H9 (cell line): ENCODE measurements at regions not wholly inside any gene's neighbourhood (a gene's known extent, or its start where the extent isn't known, plus 50 kb on each side); places are given as distances from the start of the nearest gene placed in this dataset.

Experiments
- DNase-seq: peaks from one replicate; pipeline ENCODE4 v3.0.0-alpha.2; 2017
- H2AFZ ChIP-seq: one replicate; pipeline ENCODE4 v1.6.1; 2013; ENCODE audit warnings: mild to moderate bottlenecking, low read length, control low read depth, moderate library complexity
- H2AK5ac ChIP-seq: 2 replicates; pipeline ENCODE4 v1.6.1; 2013; ENCODE audit warnings: low read length, control low read depth, mixed read lengths; ENCODE audit not compliant: insufficient read length
- H2BK120ac ChIP-seq: one replicate; pipeline ENCODE4 v1.6.1; 2013; ENCODE audit warnings: low read depth, mild to moderate bottlenecking, low read length, control low read depth, inconsistent platforms; ENCODE audit not compliant: poor library complexity, severe bottlenecking
- H2BK12ac ChIP-seq: 2 replicates; pipeline ENCODE4 v1.6.1; 2013; ENCODE audit warnings: low read length, control low read depth, mixed read lengths, low read depth; ENCODE audit not compliant: insufficient read length
- H2BK15ac ChIP-seq: 2 replicates; pipeline ENCODE4 v1.6.1; 2013; ENCODE audit warnings: low read depth, low read length, control low read depth
- H2BK20ac ChIP-seq: one replicate; pipeline ENCODE4 v1.6.1; 2013; ENCODE audit warnings: low read depth, mild to moderate bottlenecking, low read length, control low read depth, inconsistent platforms; ENCODE audit not compliant: poor library complexity, severe bottlenecking
- H2BK5ac ChIP-seq: 2 replicates; pipeline ENCODE4 v1.6.1; 2013; ENCODE audit warnings: low read length, control low read depth, mixed read lengths; ENCODE audit not compliant: insufficient read length
- H3K14ac ChIP-seq: 2 replicates; pipeline ENCODE4 v1.6.1; 2013; ENCODE audit warnings: low read length, control low read depth; ENCODE audit not compliant: insufficient read depth
- H3K18ac ChIP-seq: 2 replicates; pipeline ENCODE4 v1.6.1; 2013; ENCODE audit warnings: low read depth, mild to moderate bottlenecking, mixed read lengths, low read length, control low read depth; ENCODE audit not compliant: insufficient read length
- H3K23ac ChIP-seq: 2 replicates; pipeline ENCODE4 v1.6.1; 2013; ENCODE audit warnings: low read length, control low read depth, mixed read lengths, low read depth; ENCODE audit not compliant: insufficient read length
- H3K23me2 ChIP-seq: 2 replicates; pipeline ENCODE4 v1.6.1; 2013; ENCODE audit warnings: low read depth, mild to moderate bottlenecking, mixed read lengths, low read length, control low read depth; ENCODE audit not compliant: insufficient read length, poor library complexity, severe bottlenecking
- H3K27ac ChIP-seq: 2 replicates; pipeline ENCODE4 v1.5.1; 2013; ENCODE audit warnings: low read length, control low read depth, mixed read lengths, low read depth; ENCODE audit not compliant: insufficient read length
- H3K27me3 ChIP-seq: 2 replicates; pipeline ENCODE4 v1.6.1; 2013; ENCODE audit warnings: low read length, control low read depth, inconsistent platforms; ENCODE audit not compliant: insufficient read depth
- H3K4ac ChIP-seq: 2 replicates; pipeline ENCODE4 v1.6.1; 2013; ENCODE audit warnings: low read depth, mild to moderate bottlenecking, control low read depth, inconsistent platforms, low read length, moderate library complexity
- H3K4me1 ChIP-seq: 2 replicates; pipeline ENCODE4 v1.6.1; 2013; ENCODE audit warnings: low read length, control low read depth, inconsistent platforms; ENCODE audit not compliant: insufficient read depth
- H3K4me2 ChIP-seq: 2 replicates; pipeline ENCODE4 v1.6.1; 2013; ENCODE audit warnings: low read length, control low read depth, mixed read lengths; ENCODE audit not compliant: insufficient read length, insufficient read depth
- H3K56ac ChIP-seq: 2 replicates; pipeline ENCODE4 v1.6.1; 2013; ENCODE audit warnings: low read depth, mild to moderate bottlenecking, mixed read lengths, low read length, control low read depth; ENCODE audit not compliant: insufficient read length
- H3K79me1 ChIP-seq: 2 replicates; pipeline ENCODE4 v1.6.1; 2013; ENCODE audit warnings: low read depth, mild to moderate bottlenecking, moderate library complexity, low read length, control low read depth, inconsistent platforms; ENCODE audit not compliant: insufficient read depth, poor library complexity, severe bottlenecking
- H3K79me2 ChIP-seq: 2 replicates; pipeline ENCODE4 v1.6.1; 2013; ENCODE audit warnings: low read length, control low read depth, inconsistent platforms; ENCODE audit not compliant: insufficient read depth
- H3K9ac ChIP-seq: 2 replicates; pipeline ENCODE4 v1.6.1; 2013; ENCODE audit warnings: low read length, control low read depth, mixed read lengths; ENCODE audit not compliant: insufficient read length; ENCODE audit errors: extremely low read depth
- H3K9me3 ChIP-seq: one replicate; pipeline ENCODE4 v1.6.1; 2013; ENCODE audit warnings: low read depth, low read length, inconsistent platforms; ENCODE audit not compliant: control insufficient read depth
- H3T11ph ChIP-seq: one replicate; pipeline ENCODE4 v1.6.1; 2013; ENCODE audit warnings: mild to moderate bottlenecking, low read length, control low read depth, inconsistent platforms
- H4K20me1 ChIP-seq: one replicate; pipeline ENCODE4 v1.6.1; 2013; ENCODE audit not compliant: control insufficient read depth, insufficient read length, insufficient read depth
- H4K5ac ChIP-seq: 2 replicates; pipeline ENCODE4 v1.6.1; 2013; ENCODE audit warnings: low read depth, mild to moderate bottlenecking, mixed read lengths, low read length, control low read depth; ENCODE audit not compliant: insufficient read length
- H4K8ac ChIP-seq: replicated peaks from 2 replicates; pipeline ENCODE4 v1.6.1; 2013; ENCODE audit warnings: low read length, control low read depth, mixed read lengths, low read depth; ENCODE audit not compliant: insufficient read length
- H4K91ac ChIP-seq: 2 replicates; pipeline ENCODE4 v1.6.1; 2013; ENCODE audit warnings: low read depth, mild to moderate bottlenecking, moderate library complexity, mixed read lengths, low read length, control low read depth; ENCODE audit not compliant: insufficient read length
- H3K27ac Mint-ChIP-seq, 3 experiments: 2 replicates in 2 of 3; 3 replicates in 1 of 3; pipeline ENCODE4 v1.8.0; 2020 to 2021; ENCODE audit warnings: mixed read lengths in 3 of 3, mild to moderate bottlenecking in 1 of 3, moderate library complexity in 1 of 3
- H3K27me3 Mint-ChIP-seq: 2 replicates; pipeline ENCODE4 v1.8.0; 2021; ENCODE audit warnings: low read depth, mild to moderate bottlenecking, moderate library complexity, mixed read lengths
- H3K36me3 Mint-ChIP-seq, 3 experiments: 2 replicates in 2 of 3; 3 replicates in 1 of 3; pipeline ENCODE4 v1.8.0; 2020 to 2021; ENCODE audit warnings: low read depth in 3 of 3, mixed read lengths in 3 of 3; ENCODE audit not compliant: insufficient read depth in 1 of 3
- H3K4me1 Mint-ChIP-seq, 2 experiments: 2 replicates each; pipeline ENCODE4 v1.8.0; 2020; ENCODE audit warnings: mixed read lengths in 2 of 2
- H3K4me3 Mint-ChIP-seq, 2 experiments: 2 replicates in 1 of 2; 3 replicates in 1 of 2; pipeline ENCODE4 v1.8.0; 2020 to 2021; ENCODE audit warnings: mild to moderate bottlenecking in 2 of 2, mixed read lengths in 2 of 2, moderate library complexity in 1 of 2
- H3K9me3 Mint-ChIP-seq, 2 experiments: 2 replicates in 1 of 2; 3 replicates in 1 of 2; pipeline ENCODE4 v1.8.0; 2020; ENCODE audit warnings: mild to moderate bottlenecking in 2 of 2, mixed read lengths in 2 of 2, moderate library complexity in 1 of 2
- WGBS: extraction: QIAGEN DNeasy Blood & Tissue Kit; methylation state at CpG from one replicate; pipeline ENCODE4 v1.1.7; 2013; ENCODE audit warnings: missing lambda C conversion rate, low lambda C conversion rate, mixed read lengths; ENCODE audit not compliant: insufficient read length; ENCODE audit errors: extremely low coverage; 5-methylcytosine and 5-hydroxymethylcytosine counted together
- TF ChIP-seq, protein P1 (sequence below): fragments of 200-600 bp; sonication (generic); conservative IDR thresholded peaks from 3 replicates; pipeline ENCODE4 v1.8.0; 2021; ENCODE audit warnings: antibody characterized with exemption, mild to moderate bottlenecking

- Histone ChIP-seq H3K4ac (no peak overlapping the region), H2BK20ac (no peak overlapping the region), H2BK5ac (no peak overlapping the region), H3K4me1 (no peaks in the 10 kb centered on the region), H4K91ac (no peak overlapping the region), H3K27ac (no peak overlapping the region), H3K4me2 (no peak overlapping the region), H3K27me3 (no peaks in the 10 kb centered on the region), H2AFZ (no peak overlapping the region), H4K8ac (no peak overlapping the region), H2AK5ac (no peak overlapping the region), H3K9ac (no peak overlapping the region), H3K79me2 (no peaks in the 10 kb centered on the region), H2BK120ac (no peak overlapping the region), H2BK15ac (no peak overlapping the region), H3K9me3 (no peaks in the 10 kb centered on the region), H3K18ac (no peak overlapping the region), H3K23ac (no peak overlapping the region), H3T11ph (no peak overlapping the region), H2BK12ac (no peak overlapping the region), H4K5ac (no peak overlapping the region), H3K14ac (no peak overlapping the region), H3K79me1 (no peaks in the 10 kb centered on the region), H4K20me1 (no peaks in the 10 kb centered on the region), H3K56ac (no peak overlapping the region), H3K23me2 (no peaks in the 10 kb centered on the region)
- no CpG with 5 or more reads among the region's 5 CpGs for WGBS
- DNase-seq: no peak
- H3K27ac Mint-ChIP-seq: no peak overlapping the region
- TF ChIP-seq, protein P1, sequence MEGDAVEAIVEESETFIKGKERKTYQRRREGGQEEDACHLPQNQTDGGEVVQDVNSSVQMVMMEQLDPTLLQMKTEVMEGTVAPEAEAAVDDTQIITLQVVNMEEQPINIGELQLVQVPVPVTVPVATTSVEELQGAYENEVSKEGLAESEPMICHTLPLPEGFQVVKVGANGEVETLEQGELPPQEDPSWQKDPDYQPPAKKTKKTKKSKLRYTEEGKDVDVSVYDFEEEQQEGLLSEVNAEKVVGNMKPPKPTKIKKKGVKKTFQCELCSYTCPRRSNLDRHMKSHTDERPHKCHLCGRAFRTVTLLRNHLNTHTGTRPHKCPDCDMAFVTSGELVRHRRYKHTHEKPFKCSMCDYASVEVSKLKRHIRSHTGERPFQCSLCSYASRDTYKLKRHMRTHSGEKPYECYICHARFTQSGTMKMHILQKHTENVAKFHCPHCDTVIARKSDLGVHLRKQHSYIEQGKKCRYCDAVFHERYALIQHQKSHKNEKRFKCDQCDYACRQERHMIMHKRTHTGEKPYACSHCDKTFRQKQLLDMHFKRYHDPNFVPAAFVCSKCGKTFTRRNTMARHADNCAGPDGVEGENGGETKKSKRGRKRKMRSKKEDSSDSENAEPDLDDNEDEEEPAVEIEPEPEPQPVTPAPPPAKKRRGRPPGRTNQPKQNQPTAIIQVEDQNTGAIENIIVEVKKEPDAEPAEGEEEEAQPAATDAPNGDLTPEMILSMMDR: no peak
- no peaks in the 10 kb centered on the region; a peak in 1 of 7 replicates for H3K36me3 Mint-ChIP-seq
- H3K4me3 Mint-ChIP-seq: no peak overlapping the region
- peaks cover 0 to 2% of the 10 kb centered on the region in 2 experiments; a peak in 2 of 5 replicates for H3K9me3 Mint-ChIP-seq
- H3K27me3 Mint-ChIP-seq: peaks cover 12% of the 10 kb centered on the region
- H3K4me1 Mint-ChIP-seq: peaks cover 5 to 9% of the 10 kb centered on the region in 2 experiments
These were observed 230.4 kb downstream of the SPTSSA start for GRCh38 chr14:34231626-34232025.
